Left lung (tissue), 4 donors: ENCODE measurements at regions not wholly inside any gene's neighbourhood (a gene's known extent, or its start where the extent isn't known, plus 50 kb on each side); places are given as distances from the start of the nearest gene placed in this dataset.

ENCODE experiments used
- ATAC-seq: fragments of 200-7000 bp; cut with Tn5 transposase; one replicate; pipeline ENCODE4 v1.9.1; 2020; ENCODE audit warnings: moderate library complexity
- DNase-seq, 4 donors: peaks; one replicate each; pipeline ENCODE4 v3.0.0-alpha.2; 2013 to 2020
- H3K27ac ChIP-seq, 2 donors: fragments of 200-600 bp; sonication (generic) in 1 of 2; one replicate each; pipeline versions ENCODE4 v1.5.0 to v1.8.0; 2020 to 2021
- H3K27me3 ChIP-seq, 2 donors: fragments of 200-600 bp; sonication (generic) in 1 of 2; one replicate each; pipeline versions ENCODE4 v1.5.0 to v1.8.0; 2020 to 2021
- H3K36me3 ChIP-seq, 2 donors: fragments of 200-600 bp; sonication (generic) in 1 of 2; one replicate each; pipeline versions ENCODE4 v1.5.0 to v1.8.0; 2020 to 2021
- H3K4me1 ChIP-seq, 2 donors: fragments of 200-600 bp; one replicate each; pipeline ENCODE4 v1.8.0; 2021
- H3K4me3 ChIP-seq, 2 donors: fragments of 200-600 bp; sonication (generic) in 1 of 2; one replicate each; pipeline versions ENCODE4 v1.5.0 to v1.8.0; 2020 to 2021; ENCODE audit warnings: mild to moderate bottlenecking in 1 of 2
- H3K9me3 ChIP-seq, 2 donors: fragments of 200-600 bp; sonication (generic) in 1 of 2; one replicate each; pipeline versions ENCODE4 v1.5.0 to v1.8.0; 2020 to 2021
- intact Hi-C, 2 donors: fragments of 100-400 bp; cut with DNase I; formaldehyde crosslinking; loops; one replicate each; pipeline versions ENCODE4 v1.11.2 to v1.14.2; 2022
- TF ChIP-seq, protein P1 (sequence below), 2 donors: fragments of 200-600 bp; sonication (generic) in 1 of 2; IDR thresholded peaks; one replicate each; pipeline versions ENCODE4 v1.5.0 to v1.8.0; 2021; ENCODE audit warnings: antibody characterized with exemption in 2 of 2
- donor health status: DM: no; HTN: yes; CAD: no.
- donor health status: DM: no; HTN: no; CAD: no.

DNA sequence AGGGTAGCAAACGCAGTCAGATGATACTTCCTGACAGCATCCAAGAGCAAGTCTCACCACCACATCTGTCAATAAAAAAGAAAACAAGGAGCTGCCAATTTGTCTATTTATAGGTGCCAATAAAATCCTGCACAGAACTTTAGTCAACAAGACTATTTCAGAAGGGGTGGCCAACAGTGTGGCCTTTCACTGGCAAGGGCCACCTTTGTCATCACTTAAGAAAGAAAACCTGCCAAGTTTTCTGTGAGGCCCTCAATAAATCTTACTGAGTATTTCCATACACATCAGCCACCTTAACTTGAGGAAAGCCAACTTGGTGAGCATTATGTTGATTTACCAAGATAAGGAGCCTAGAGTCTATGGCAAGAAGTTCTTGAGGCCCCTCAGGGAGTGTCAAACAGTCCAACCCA, 312.3 kb downstream of the ENC1 start:
- TF ChIP-seq, protein P1, sequence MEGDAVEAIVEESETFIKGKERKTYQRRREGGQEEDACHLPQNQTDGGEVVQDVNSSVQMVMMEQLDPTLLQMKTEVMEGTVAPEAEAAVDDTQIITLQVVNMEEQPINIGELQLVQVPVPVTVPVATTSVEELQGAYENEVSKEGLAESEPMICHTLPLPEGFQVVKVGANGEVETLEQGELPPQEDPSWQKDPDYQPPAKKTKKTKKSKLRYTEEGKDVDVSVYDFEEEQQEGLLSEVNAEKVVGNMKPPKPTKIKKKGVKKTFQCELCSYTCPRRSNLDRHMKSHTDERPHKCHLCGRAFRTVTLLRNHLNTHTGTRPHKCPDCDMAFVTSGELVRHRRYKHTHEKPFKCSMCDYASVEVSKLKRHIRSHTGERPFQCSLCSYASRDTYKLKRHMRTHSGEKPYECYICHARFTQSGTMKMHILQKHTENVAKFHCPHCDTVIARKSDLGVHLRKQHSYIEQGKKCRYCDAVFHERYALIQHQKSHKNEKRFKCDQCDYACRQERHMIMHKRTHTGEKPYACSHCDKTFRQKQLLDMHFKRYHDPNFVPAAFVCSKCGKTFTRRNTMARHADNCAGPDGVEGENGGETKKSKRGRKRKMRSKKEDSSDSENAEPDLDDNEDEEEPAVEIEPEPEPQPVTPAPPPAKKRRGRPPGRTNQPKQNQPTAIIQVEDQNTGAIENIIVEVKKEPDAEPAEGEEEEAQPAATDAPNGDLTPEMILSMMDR (IDR thresholded peaks at IDR 0.05): no peak
- H3K27me3 ChIP-seq: no peaks in the 10 kb centered on the region
- no peaks in the 10 kb centered on the region for H3K36me3 ChIP-seq
- H3K27ac ChIP-seq: no peak overlapping the region
- intact Hi-C loops: no loop called here
- no peaks in the 10 kb centered on the region for H3K9me3 ChIP-seq
- no peak overlapping the region for H3K4me3 ChIP-seq
- DNase-seq (no peak), ATAC-seq (peak; percentile 61)
- H3K4me1 ChIP-seq: no peaks in the 10 kb centered on the region

DNA sequence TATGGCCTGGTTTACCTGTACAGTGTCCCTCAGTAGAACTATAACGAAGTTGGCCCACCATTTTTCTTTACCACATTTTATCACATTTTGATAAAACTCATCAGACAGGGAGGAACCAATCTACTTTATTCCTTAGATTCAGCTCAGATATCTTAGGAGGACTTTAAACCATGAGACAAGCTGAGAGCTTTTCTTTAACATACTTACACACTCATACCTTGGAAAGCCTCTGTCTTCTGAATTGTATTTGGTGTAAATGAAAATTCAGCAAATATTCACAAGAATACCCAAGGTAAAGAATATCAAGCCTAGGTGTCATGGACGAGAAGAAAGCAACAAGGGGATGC, 313.2 kb downstream of the ENC1 start:
- no peak overlapping the region for H3K27ac ChIP-seq
- ATAC-seq: no peak
- no peaks in the 10 kb centered on the region for H3K36me3 ChIP-seq
- no peaks in the 10 kb centered on the region for H3K27me3 ChIP-seq
- H3K9me3 ChIP-seq: no peaks in the 10 kb centered on the region
- DNase-seq: no peak
- intact Hi-C loops: no loop called here
- no peaks in the 10 kb centered on the region for H3K4me1 ChIP-seq
- TF ChIP-seq, protein P1 (IDR thresholded peaks at IDR 0.05): no peak
- no peak overlapping the region for H3K4me3 ChIP-seq

DNA sequence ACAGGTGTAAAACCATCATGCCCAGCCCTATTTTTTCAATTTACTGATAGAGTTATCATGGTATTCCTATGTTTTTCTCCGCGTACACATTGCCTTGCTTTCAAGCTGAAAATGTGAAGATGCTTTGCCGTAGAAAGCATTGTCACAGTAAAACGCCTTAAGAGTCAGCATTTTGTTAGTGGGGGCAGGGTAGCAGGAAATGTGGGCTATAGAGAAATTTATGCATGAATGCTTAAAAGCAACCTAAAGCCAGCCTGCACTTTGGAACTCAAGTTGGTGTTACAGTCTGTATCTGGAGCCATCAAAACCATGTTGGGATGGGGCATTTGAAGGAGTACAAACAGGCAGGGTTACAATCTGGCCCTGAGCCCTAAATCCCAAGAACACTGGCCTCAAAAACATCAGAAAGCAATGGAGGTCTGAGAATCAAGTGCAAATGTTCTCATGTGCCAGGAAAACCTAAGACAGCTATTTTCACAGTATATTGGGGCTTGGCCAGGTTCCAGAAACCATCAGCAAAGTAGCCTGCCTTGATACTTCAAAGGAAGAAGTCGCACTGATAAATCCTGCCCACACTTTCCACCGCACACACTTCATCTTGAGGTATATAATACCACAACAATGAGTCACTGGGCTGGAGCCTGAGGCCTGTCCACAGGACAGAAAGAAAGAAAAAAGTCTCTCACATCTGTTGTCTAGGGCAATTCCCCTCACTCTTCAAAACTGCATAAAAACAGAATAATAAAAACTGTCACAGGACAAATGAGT, 313.8 kb downstream of the ENC1 start:
- ATAC-seq (peak; percentile 85), DNase-seq (peak in 3 of 4 donors; percentile 26 to 64 (median 54))
- TF ChIP-seq, protein P1 (IDR thresholded peaks at IDR 0.05): no peak

DNA sequence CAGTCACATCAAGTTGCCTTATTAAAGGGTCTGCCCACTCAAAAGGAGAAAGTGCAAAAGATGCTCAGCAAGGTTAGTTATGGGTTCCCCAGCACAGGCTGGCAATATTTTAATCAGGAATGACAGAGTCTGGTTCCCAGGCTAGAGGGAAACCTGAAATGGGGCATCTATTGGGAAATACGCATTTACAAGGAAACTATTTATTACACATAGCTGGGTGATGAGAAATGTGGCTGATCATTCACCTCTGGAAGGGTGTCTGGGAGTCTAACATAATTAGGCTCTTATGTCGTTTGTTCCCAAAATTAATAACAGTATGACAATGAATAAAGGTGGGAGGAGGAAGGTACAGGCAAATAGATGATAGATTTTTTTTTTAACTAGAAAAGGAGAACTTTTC, 314.7 kb downstream of the ENC1 start:
- ATAC-seq (no peak), DNase-seq (no peak)
- Histone ChIP-seq H3K9me3 (no peaks in the 10 kb centered on the region), H3K4me1 (no peaks in the 10 kb centered on the region), H3K27me3 (no peaks in the 10 kb centered on the region), H3K4me3 (no peak overlapping the region), H3K27ac (no peak overlapping the region), H3K36me3 (no peaks in the 10 kb centered on the region)
- TF ChIP-seq, protein P1 (IDR thresholded peaks at IDR 0.05): no peak
- intact Hi-C loops: no loop called here

More for the DNA sequence above, 313.8 kb downstream of the ENC1 start:
- Histone ChIP-seq H3K27me3 (no peaks in the 10 kb centered on the region), H3K9me3 (no peaks in the 10 kb centered on the region), H3K4me1 (no peaks in the 10 kb centered on the region), H3K4me3 (no peak overlapping the region), H3K27ac (no peak overlapping the region), H3K36me3 (no peaks in the 10 kb centered on the region)
- intact Hi-C loops: no loop called here

DNA sequence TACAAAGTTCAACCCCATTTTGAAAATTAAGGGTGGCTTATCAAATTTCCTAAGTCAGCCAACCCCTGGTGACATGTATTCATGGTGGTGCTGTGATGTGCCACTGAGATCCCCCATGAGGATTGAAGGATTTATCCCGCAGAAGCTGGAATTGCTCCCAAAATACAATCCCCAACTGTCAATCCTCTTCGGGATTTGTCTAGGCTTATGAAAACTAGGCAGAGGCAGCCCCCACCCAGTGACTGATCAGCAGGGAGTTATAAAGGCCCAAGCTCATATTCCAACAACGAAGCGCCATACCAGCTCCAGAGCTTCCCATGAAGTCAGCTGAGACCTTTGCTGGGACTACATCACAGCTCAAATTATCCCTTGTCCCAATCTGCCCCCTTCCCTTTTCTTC, 316.0 kb downstream of the ENC1 start:
- H3K9me3 ChIP-seq: no peaks in the 10 kb centered on the region
- ATAC-seq (no peak), DNase-seq (no peak)
- H3K4me1 ChIP-seq: no peaks in the 10 kb centered on the region
- no peaks in the 10 kb centered on the region for H3K36me3 ChIP-seq
- H3K27me3 ChIP-seq: no peaks in the 10 kb centered on the region
- no peak overlapping the region for H3K4me3 ChIP-seq
- intact Hi-C loops: no loop called here
- TF ChIP-seq, protein P1 (IDR thresholded peaks at IDR 0.05): no peak
- no peak overlapping the region for H3K27ac ChIP-seq
